HG02852 (cell line): ENCODE measurements at regions not wholly inside any gene's neighbourhood (a gene's known extent, or its start where the extent isn't known, plus 50 kb on each side); places are given as distances from the start of the nearest gene placed in this dataset.

Experiments
- ATAC-seq: cut with Tn5 transposase; IDR thresholded peaks from one replicate; pipeline ENCODE4 v1.9.1; 2021; ENCODE audit warnings: mild to moderate bottlenecking, moderate library complexity; ENCODE audit not compliant: unreplicated experiment

DNA sequence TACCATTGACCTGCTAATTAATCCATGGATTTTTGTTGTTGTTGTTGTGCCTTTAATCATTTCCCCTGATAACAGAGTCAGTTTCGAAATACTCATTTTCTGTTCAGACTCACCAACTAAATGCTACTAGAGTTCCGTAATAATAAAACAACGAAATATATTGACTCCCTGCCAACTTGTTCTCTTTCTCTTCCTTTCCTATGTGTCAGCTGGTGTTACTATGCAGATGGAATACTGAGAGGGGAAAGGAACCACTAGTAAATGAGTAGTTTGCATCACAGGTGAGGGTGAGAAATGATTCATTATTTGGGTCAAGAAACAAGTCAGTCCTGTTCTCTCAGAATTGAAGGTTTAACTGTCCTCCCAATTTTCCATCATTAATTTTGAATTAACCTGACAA lies 1027.3 kb downstream of the TUSC7 start:
- no peak for ATAC-seq

DNA sequence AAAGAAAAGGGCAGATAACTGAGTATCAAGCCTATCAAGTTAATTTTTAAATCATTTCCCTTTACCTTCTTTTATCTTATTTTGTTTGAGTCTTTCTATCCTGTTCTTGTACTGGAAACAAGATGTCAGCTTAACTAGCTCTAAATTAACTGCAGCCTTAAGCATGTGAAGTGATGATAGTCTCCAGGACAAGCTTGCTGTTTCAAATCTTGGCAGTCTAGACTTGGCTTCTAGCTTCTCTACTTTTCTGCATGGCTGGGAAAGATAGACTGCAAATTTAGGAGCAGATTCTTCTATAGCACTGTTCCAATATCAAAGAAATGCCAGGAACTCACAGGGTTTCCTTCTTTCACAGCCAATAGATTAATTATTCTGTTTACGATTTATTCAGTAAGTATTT lies 1034.4 kb downstream of the TUSC7 start:
- ATAC-seq = no peak

DNA sequence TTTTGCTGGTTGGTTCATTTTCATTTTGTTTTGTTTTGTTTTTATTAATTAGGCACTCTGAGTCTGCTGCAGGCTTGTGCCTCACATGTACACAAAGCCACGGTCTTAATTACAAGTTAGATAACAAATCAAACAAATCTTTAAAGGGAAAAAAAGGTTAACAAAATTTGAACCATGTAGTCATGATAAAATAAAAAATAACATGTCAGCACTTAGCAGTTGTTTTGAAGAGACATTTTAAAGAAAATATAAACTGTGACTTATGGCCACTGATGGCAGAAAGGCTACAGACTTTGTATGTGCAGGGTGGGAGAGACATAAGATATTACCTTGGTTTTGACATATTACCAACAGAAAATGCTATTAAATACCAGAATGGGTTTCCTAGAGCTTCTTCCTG lies 1035.4 kb downstream of the TUSC7 start:
- ATAC-seq = no peak

DNA sequence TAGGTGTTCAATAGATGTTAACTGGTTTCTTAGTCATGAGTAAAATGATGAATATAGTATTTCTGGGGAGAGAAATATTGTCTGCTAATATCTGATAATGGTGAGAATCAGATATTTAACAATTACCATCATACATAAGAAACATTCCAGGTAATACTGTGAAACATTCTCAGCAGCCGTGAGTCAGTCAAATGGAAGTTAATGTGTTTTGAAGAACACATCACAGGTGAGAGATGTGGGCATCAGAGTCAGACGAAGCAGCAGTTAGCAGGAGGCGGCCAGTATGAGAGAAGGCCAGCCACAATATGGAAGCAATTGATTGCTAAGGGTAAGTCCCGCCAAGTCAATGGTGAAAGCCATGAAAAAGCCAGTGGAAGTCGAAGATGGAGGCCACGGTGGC lies 1035.9 kb downstream of the TUSC7 start:
- ATAC-seq = no peak

DNA sequence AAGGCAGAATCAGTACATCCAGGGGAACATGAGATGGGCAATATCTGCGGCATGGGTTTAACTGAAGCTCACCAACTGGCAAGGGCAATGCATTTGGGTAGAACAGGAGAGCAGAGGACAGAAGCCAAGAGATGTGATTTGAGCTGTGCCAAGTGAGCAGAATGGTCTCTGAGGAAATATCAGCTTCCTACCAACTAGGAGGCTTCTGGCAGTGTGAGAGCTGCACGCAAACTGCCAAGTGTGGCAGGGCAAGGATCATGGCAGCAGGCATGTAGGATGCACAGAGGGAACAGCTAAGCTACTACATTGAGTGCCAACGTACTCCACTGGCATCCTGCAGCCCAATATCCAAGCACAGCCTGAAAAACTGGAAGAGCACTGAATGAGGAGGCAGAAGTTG lies 1036.5 kb downstream of the TUSC7 start:
- no peak for ATAC-seq

DNA sequence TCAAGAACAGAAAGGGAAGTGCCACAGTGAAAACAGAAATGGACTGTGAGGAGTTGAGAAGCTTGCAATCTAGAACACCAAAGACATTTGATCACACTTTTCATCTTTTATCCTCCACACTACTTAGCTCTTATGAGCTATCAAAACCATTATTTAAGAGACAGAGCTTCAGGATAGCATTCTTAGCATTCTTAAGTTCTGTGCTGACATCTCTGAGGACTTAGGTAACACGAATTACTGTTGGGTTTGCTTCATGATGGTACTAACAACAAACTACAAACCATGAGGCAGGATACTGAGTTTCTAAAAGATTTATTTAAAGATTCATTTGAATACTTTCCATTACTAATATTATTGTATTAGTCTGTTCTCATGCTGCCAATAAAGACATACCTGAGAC lies 1038.6 kb downstream of the TUSC7 start:
- no peak for ATAC-seq

DNA sequence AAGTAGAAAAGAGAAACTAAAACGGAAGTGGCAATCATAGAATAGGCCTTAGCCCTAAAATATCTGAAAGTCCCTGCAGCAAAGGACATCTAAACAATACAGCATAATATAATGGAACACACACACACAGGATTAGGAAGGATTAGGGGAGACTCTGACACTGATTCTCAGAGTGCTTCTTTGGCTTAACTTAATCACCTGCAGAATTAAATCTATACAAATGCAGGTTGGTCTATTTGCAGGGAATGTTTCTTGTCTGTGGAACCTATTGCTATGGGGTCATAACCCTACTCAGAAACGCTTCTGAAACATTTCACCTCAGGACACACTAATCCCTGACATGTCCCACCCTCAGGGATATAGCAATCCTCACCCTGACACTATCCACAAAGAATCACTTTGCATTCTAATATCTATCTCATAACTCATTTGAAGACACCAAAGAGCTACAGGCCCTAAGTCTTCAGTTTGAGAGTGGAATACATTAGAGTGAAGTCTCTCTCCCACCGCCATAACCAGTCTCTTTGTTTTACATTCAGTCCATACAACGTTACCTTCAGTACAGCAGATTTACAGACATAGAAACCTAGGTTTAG lies 1041.2 kb downstream of the TUSC7 start:
- ATAC-seq = no peak

DNA sequence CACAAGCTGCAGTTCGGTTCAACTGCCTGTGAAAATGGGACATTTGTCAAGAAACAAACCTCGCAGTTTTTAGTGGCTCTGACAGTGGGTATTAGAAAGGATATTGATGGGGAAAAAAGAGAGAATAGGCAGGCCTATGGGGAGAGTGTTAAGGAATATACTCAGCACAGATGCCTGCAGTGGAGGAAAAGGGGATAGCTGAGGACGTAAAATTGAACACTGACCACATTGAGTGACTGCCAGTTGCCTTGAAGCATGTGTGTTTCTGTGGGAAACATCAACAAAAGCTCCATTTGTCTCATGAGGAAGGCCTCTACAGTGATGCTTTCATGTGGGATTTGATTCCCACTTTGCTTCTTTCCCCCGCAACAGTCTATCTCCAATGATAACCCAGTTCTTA lies 1042.1 kb downstream of the TUSC7 start:
- no peak for ATAC-seq

DNA sequence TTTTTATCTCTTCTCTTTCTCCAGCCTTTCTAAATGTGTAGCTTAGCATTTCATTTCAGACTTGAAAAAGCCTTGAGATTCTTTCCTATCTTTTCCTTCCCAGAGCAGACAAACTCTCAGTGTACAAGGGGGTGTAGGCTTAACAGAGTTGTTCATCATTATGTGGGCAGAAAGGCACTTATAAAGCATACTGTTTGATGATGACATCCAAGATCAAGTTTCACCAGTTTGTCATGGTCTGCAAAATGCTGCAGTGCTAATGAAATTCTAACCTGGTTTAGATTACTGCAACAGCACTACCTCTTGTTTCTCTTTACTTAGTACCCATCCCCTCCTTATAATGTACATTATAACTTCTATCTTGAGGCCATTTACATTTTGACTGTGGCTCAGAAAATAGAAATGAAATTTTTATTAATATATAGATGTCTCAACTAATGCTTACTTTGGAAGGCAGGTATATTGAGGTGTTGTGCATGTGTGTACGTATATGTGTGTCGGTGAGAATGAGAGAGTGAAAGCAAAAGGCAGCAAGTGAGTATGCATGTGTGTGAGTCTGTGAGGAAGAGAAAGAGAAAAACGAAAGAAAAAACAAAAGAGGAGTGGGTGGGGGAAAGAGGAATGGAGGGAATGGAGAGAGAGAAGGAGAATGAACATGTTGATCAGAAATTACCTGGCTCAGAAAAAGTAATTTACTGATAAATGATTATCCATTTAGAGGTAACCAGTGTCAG lies 1043.6 kb downstream of the TUSC7 start:
- no peak for ATAC-seq

DNA sequence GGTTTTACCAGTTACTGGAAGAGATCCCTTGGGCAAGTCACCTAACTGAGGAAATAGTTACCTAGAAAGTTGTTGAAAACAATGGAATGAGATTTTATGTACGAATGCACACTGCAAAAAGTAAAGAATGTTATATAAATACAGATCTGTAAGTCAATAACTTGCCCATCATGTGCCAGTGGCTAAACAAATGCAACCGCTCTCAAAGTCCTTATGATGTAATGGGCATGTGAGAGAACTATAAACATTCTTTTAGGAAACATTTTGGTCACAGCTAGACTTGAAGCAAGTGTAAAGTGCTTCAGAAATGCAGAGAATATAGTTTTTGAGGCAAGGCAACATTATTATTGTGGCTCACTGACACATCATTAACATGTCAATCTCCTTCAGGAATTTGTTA lies 1044.5 kb downstream of the TUSC7 start:
- no peak for ATAC-seq

DNA sequence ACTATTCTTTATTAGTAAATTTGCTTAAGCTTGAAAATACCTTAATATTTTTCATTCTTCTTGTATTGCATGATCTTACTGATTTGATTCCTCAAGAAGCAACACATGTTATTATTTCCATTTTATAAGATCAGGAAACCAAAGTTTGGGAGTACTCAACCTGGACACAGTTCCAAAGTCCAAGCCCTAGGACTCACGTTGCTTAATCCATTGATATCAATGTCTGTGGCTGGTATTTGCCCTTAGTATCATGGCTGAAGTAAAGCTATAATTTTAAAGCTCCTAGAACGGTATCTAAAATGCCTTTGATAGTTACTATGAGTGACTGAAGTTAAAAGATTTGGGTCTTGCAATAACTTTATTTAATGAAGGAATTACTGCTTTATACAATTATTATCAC lies 1045.3 kb downstream of the TUSC7 start:
- ATAC-seq = no peak

DNA sequence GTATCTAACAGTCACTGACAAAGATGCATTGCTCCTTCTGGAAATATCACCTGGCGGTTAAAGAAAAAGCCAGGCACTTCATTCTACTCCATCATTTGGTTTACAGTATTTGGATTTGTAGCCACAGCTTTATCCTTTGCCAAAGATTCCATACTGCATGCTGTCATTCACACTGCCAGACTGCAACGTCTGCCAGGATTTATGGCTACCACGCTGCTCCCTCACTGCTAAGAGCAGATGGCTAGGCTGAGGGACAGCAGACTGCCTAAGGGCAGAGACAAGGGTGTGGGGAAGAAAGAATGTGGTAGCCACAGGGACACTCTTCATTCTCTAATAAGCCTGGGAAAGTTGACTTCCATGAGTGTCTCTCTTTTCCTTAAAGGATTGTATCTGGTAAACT lies 1047.0 kb downstream of the TUSC7 start:
- no peak for ATAC-seq

DNA sequence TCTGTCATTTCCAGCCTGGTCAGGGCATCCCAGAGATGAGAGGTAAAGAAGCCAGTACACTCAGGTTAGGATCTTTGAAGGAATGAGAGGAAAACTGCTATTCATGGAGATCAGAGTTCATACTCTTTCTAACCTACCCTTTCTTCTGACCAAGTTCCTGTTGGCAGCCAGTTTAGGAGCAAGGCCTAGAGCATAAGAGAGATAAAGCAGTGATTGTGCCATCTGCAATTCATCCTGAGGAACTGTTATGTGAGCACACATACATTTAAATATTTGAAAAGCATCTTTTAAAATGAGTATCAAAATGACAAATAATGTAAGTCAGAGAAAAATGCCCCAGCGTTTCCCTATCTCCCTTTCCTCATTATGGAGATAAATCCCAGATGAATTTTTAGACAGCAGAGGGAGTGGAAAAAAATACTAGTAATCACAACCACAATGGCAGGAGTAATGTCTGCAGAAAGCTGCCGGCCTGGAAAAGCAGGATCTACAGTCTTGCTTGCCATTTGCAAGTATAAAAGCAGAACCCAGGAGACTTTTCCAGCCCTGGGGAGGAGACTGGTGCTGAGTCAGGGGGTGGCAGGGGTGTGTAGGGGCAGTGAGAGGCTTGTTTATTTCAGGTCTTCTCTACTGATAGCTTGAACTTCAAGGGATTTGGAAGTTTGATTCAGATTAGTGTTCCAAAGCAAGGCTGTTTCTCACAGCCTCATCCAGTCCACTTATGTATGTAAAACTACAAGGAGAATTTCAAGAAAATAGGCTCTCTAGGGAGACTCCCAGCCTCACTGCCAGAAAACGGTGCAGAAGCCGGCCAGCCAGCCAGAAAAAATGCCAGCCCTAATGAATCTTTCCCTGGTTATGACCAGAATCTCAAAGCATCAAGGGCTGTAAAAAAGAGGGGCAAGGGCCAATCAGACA lies 1052.4 kb downstream of the TUSC7 start:
- ATAC-seq = no peak

DNA sequence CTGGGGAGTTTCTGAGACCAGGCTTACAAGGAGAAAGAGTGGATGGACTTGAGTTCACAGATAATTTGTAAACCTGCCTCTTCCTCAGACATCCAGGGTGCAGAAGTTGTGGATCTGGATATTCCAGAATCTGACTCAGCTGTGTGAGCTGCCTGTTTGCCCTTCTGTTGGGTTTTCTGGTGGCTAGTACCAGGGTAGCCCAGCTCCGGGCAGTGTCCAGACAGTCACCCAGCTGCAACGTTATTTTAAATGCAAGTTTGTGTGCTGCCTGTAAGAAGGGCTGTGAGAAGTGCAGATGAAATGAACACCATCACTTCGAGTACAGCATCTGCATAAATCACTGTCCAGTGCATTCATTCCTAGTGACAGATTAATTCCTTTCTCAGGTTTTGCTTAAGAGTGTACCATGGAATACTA lies 1053.0 kb downstream of the TUSC7 start:
- ATAC-seq = no peak

DNA sequence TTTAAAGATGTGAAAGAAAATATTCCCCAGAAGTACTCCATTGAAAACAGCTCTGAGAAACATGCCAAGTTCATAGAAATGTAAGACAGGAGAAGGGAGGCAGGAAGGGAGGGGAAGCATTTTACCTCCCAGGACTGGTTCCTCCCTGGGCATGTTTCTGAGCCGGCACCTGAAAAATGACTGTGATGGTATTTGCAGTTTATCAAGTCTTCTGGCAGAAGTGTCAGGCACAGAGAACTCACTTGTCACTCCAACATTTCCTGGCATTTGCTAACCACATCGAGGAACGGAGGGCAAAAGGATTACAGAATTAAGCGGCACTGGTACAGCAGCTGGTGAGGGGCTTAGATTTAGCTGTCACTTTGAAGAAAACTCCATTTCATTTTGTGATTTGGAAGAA lies 1054.0 kb downstream of the TUSC7 start:
- ATAC-seq = no peak

DNA sequence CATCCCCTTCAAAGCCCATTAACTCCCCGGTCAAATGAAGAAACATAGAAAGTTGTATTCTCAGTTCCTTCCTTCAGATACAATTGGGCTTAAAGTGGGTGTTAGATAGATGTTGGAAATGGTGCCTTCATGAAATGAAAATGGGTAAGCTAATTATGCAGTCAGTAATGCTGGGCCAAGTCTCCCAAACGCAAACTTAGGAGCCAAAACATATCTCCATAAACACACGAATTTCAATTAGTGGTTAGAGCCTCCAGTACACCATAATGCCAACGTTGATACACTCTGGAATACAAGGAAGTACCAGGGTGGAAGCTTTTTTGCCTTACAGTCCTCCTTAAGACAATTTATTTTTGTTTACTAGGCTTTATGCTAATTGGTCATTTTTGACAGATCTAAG lies 1059.0 kb downstream of the TUSC7 start:
- no peak for ATAC-seq

DNA sequence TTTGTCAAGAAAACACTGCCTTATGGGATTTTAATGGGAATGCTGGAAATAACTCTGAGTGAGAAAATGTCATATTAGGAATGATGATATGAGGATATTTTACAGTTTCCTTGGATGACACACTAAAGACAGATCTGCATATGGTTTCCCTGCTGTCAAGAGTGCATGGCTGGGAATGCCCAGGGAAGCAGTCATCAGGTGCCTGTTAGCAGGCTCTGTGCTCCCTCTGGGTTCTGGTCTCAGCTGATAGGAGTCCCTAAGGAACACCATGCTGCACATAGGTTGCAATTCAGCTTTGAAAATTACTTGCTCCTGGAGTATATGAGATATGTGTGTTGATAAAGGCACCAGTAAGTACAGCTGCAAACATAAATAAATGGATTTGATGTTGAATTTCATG lies 1064.6 kb downstream of the TUSC7 start:
- ATAC-seq = no peak

DNA sequence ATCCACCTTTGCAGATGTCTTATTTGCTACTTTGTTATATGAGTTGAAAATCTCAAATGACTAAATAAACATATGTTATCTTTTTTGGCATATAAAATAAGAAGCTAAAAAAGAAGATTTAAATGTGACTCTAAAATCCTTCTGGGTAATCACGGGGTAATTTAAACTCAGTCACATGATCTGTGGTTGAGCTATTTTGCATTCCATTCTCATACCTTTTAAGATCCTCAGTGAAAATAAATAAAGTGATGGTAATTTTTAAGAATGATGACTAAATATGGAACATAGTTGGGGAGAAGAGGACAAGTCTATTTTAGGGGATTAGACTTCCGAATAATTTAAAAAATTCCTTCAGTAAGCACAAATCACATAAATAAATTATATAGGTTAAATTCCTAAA lies 1076.8 kb downstream of the TUSC7 start:
- ATAC-seq = no peak

DNA sequence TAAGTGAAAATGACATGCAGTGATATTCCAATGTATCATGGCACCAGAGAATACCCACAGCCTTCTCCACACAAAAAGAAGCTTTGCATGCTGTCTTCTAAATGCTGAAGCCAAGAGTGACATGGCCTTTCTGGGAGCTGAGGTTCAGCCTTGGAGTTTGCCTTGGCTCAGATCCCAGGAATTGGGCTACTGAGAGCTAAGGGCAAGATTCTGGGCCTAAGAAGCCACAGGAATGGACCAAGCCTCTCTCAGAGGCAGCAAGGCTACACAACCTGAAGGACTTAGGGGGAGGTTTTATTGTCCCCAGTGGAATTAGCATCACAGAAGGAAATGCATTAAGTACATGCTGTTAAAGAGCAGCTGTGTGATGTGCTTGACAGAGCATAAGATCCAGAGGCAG lies 1078.5 kb downstream of the TUSC7 start:
- no peak for ATAC-seq

DNA sequence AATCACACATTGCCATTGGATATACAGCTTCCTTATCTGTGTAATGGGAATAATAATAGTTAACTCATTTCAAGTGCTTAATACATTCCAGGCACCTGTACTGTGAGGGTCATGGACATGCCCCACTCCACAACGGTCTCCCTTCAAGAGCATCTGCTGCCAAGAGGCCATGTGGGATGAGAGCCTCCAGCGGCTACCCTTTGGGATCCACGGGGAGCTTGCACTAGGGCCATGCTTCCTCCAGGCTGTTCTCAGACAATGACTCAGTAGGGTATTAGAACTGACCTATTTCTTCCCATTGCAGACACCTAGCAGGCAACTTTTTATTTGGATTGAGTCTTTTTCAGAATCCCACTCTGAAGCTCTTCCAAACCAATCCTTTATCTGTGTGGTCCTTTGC lies 1078.9 kb downstream of the TUSC7 start:
- no peak for ATAC-seq

DNA sequence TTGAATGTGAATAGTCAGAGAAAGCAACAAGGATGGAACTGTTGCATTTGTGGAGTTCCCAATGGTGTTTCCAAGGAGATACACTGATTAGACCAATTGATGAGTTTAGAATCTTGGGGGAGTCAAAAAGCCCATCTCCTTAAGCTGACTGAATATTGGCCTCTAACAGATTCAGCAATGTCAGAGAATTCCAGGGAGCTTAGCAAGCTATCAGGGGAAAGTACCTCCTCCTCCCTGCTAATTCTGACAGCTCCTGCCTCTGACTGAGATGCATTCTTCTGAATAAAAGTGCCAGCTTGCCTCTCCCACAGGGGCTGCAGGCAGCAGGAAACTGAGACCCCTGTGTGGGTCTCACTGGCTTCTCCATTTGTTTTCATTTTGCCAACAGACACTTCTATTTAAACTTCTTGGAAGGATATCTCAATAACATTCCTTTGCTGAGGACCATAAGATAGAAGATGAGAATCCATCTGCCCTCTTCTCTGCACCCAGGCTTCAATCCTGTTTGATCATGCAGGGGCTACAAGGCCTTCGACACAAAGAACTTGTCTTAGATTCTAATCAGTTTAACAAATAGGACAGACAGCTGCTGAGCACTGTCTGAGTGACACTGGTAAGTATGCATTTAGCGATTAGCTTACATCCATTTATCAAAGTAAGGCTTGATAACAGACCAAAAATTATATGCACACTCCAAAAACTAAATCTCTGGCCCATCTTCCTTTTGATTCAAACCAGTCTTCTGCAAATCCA lies 1080.8 kb downstream of the TUSC7 start:
- no peak for ATAC-seq
